Mesothelial cell of epicardium (in vitro differentiated cells): ENCODE measurements at regions not wholly inside any gene's neighbourhood (a gene's known extent, or its start where the extent isn't known, plus 50 kb on each side); places are given as distances from the start of the nearest gene placed in this dataset.

ENCODE experiments used
- DNase-seq, 2 experiments: peaks; one replicate each; pipeline ENCODE4 v3.0.0; 2021; ENCODE audit warnings: low spot score in 2 of 2; ENCODE audit not compliant: unreplicated experiment in 2 of 2
- H3K27ac Mint-ChIP-seq: 2 replicates; pipeline ENCODE4 v1.8.0; 2021; ENCODE audit warnings: mixed read lengths
- H3K27me3 Mint-ChIP-seq: 2 replicates; pipeline ENCODE4 v1.8.0; 2021; ENCODE audit warnings: low read depth, mixed read lengths
- H3K36me3 Mint-ChIP-seq: 2 replicates; pipeline ENCODE4 v1.8.0; 2021; ENCODE audit warnings: mixed read lengths
- H3K4me1 Mint-ChIP-seq: 2 replicates; pipeline ENCODE4 v1.8.0; 2021; ENCODE audit warnings: mixed read lengths
- H3K4me3 Mint-ChIP-seq: 2 replicates; pipeline ENCODE4 v1.8.0; 2021; ENCODE audit warnings: mild to moderate bottlenecking, moderate library complexity, mixed read lengths
- H3K9me3 Mint-ChIP-seq: 2 replicates; pipeline ENCODE4 v1.8.0; 2021; ENCODE audit warnings: mixed read lengths
- TF ChIP-seq, protein P1 (sequence below): fragments of 200-600 bp; sonication (generic); IDR thresholded peaks from one replicate; pipeline ENCODE4 v1.5.0; 2021; ENCODE audit warnings: antibody characterized with exemption; ENCODE audit not compliant: unreplicated experiment

- DNase-seq = no peak
- Mint-ChIP-seq H3K4me1 (no peaks in the 10 kb centered on the region), H3K27me3 (peaks cover 7% of the 10 kb centered on the region), H3K4me3 (no peak overlapping the region), H3K36me3 (no peaks in the 10 kb centered on the region), H3K27ac (no peak overlapping the region), H3K9me3 (no peaks in the 10 kb centered on the region)
- TF ChIP-seq, protein P1, sequence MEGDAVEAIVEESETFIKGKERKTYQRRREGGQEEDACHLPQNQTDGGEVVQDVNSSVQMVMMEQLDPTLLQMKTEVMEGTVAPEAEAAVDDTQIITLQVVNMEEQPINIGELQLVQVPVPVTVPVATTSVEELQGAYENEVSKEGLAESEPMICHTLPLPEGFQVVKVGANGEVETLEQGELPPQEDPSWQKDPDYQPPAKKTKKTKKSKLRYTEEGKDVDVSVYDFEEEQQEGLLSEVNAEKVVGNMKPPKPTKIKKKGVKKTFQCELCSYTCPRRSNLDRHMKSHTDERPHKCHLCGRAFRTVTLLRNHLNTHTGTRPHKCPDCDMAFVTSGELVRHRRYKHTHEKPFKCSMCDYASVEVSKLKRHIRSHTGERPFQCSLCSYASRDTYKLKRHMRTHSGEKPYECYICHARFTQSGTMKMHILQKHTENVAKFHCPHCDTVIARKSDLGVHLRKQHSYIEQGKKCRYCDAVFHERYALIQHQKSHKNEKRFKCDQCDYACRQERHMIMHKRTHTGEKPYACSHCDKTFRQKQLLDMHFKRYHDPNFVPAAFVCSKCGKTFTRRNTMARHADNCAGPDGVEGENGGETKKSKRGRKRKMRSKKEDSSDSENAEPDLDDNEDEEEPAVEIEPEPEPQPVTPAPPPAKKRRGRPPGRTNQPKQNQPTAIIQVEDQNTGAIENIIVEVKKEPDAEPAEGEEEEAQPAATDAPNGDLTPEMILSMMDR = no peak
Measured at GRCh38 chr10:129330211-129330610, 136.8 kb upstream of the MGMT start.

DNA sequence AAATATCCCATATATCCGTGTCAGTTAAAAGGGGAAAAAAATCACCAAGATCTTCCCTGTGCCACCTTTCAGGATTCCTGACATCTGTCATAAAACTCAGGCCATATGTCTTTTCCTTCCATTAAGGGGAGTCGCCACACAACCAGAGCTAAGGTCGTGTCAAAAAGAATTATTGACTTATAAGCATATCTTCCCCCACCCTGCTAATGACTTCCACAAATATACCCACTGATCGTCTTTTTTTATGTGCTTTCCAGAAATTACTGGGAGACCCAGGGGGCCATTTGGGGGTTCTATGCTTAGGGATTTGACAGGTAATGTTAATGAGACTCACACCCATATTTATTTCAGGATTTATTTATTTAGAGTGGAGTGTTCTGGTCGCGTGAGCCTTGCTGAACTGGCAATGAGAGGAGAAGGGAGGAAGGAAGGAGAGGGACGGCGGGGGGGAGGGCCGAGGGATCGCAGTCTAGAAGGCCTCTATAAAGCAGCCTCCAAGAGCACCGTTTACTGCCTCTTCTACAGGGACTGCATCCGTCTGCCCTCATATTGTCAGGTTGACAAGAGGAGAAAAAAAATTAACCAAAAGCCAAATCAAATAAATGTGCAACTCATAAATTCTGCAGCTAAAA is 135.7 kb upstream of the MGMT start:
- TF ChIP-seq, protein P1 = no peak
- Mint-ChIP-seq H3K27me3 (peaks cover 3% of the 10 kb centered on the region), H3K4me3 (no peak overlapping the region), H3K9me3 (no peaks in the 10 kb centered on the region), H3K4me1 (no peaks in the 10 kb centered on the region), H3K27ac (no peak overlapping the region), H3K36me3 (no peaks in the 10 kb centered on the region)
- DNase-seq = no peak

DNA sequence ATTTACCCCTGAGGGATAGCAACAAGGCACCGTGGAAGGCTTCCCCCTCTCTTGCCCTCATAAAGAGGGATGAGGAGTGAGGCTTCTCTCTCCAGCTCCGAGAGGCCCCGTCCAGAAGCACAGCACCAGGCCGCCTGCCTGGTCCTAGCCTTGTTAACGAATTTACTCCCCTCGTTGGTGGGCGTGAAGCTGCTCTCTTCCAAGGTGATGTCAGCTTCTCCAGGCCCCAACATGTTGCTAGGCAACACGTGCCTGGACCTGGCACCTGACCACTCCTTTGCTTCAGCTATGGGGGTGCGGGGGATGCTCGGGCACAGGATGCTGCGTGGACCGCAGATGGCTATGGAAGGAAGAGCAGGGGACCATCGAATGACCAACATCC is 135.2 kb upstream of the MGMT start:
- Mint-ChIP-seq H3K36me3 (no peaks in the 10 kb centered on the region), H3K4me1 (no peaks in the 10 kb centered on the region), H3K27me3 (peaks cover 1% of the 10 kb centered on the region), H3K27ac (no peak overlapping the region), H3K4me3 (no peak overlapping the region), H3K9me3 (no peaks in the 10 kb centered on the region)
- TF ChIP-seq, protein P1 = no peak
- DNase-seq = no peak

GRCh38 chr10:129332476-129332875 is 134.6 kb upstream of the MGMT start:
- H3K36me3 Mint-ChIP-seq = no peaks in the 10 kb centered on the region
- no peaks in the 10 kb centered on the region for H3K9me3 Mint-ChIP-seq
- H3K27ac Mint-ChIP-seq = no peak overlapping the region
- TF ChIP-seq, protein P1 = peak; percentile 25
- DNase-seq = no peak
- H3K4me3 Mint-ChIP-seq = no peak overlapping the region
- no peaks in the 10 kb centered on the region for H3K4me1 Mint-ChIP-seq
- no peaks in the 10 kb centered on the region for H3K27me3 Mint-ChIP-seq

GRCh38 chr10:129333706-129334105 is 133.3 kb upstream of the MGMT start:
- Mint-ChIP-seq H3K4me1 (no peaks in the 10 kb centered on the region), H3K4me3 (no peak overlapping the region), H3K36me3 (no peaks in the 10 kb centered on the region), H3K9me3 (no peaks in the 10 kb centered on the region), H3K27me3 (no peaks in the 10 kb centered on the region), H3K27ac (no peak overlapping the region)
- no peak for DNase-seq
- TF ChIP-seq, protein P1 = no peak

GRCh38 chr10:129334266-129334665 is 132.8 kb upstream of the MGMT start:
- no peaks in the 10 kb centered on the region for H3K4me1 Mint-ChIP-seq
- H3K9me3 Mint-ChIP-seq = no peaks in the 10 kb centered on the region
- no peaks in the 10 kb centered on the region for H3K36me3 Mint-ChIP-seq
- no peak overlapping the region for H3K27ac Mint-ChIP-seq
- no peak overlapping the region for H3K4me3 Mint-ChIP-seq
- H3K27me3 Mint-ChIP-seq = peaks cover 2% of the 10 kb centered on the region
- TF ChIP-seq, protein P1 = no peak
- DNase-seq = no peak
